ENCODE measurements at regions not wholly inside any gene's neighbourhood (a gene's known extent, or its start where the extent isn't known, plus 50 kb on each side); places are given as distances from the start of the nearest gene placed in this dataset.

GRCh38 chr6:168718821-168719475, 278.0 kb downstream of the SMOC2 start:
- TF ChIP-seq CTCF (IDR thresholded peaks at IDR 0.05) = no peak
- H3K36me3 ChIP-seq = no peaks in the 10 kb centered on the region
- H3K9me3 ChIP-seq = no peaks in the 10 kb centered on the region
- H3K27ac ChIP-seq = no peak overlapping the region
- no peak overlapping the region for H3K4me3 ChIP-seq
- no peak for DNase-seq (ENCODE audit: low spot score in 2 of 2)
- no peaks in the 10 kb centered on the region for H3K27me3 ChIP-seq
- intact Hi-C loops (cut with DNase I) = no loop called here
- no peaks in the 10 kb centered on the region for H3K4me1 ChIP-seq

Measured in ascending aorta (tissue), 2 donors.